ENCODE measurements at regions not wholly inside any gene's neighbourhood (a gene's known extent, or its start where the extent isn't known, plus 50 kb on each side); places are given as distances from the start of the nearest gene placed in this dataset.
"Not testable (repeated sequence)": the region's sequence is repeated elsewhere in the genome, so short reads cannot be mapped to it uniquely, and the experiment has no call there.

DNA sequence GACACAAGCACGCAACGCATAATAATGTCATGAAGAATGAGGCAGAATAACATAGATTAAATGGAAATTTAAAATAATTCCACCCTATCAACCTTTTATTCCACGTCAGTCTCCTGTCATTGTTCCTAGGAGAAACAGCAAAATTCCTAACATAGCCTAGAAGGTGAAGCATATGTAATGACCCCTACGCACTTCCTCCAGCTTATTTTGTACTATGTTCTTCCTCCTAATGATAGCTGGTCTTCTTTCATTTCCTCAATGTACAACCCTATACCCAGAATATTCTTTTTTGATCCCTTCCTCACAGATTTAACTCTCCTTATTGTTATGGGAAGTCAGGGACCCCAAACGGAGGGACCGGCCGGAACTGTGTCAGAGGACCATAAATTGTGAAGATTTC, 122.0 kb upstream of the CARMIL1 start:
- Mint-ChIP-seq H3K4me1 (no peaks in the 10 kb centered on the region), H3K9me3 (peaks cover 56% of the 10 kb centered on the region), H3K36me3 (ENCODE audit: low read depth) (peaks cover 4% of the 10 kb centered on the region), H3K27me3 (ENCODE audit: insufficient read depth) (peaks cover 2% of the 10 kb centered on the region), H3K27ac (no peak overlapping the region), H3K4me3 (no peak overlapping the region)
- Histone ChIP-seq H3K9ac (ENCODE audit: extremely low read depth, low read length, poor library complexity, severe bottlenecking) (no peak overlapping the region), H3K9me3 (ENCODE audit: control insufficient read depth, low read length) (peaks cover 25% of the 10 kb centered on the region), H3K36me3 (ENCODE audit: control insufficient read depth, insufficient read depth, low read length) (no peaks in the 10 kb centered on the region), H3K4me1 (ENCODE audit: control insufficient read depth, insufficient read depth, low read length) (no peaks in the 10 kb centered on the region), H3K27me3 (ENCODE audit: control insufficient read depth, insufficient read depth, low read length, poor library complexity, severe bottlenecking) (no peaks in the 10 kb centered on the region), H3K4me3 (ENCODE audit: low read length) (no peak overlapping the region), H3K27ac (ENCODE audit: low read depth, low read length) (no peak overlapping the region)
- TF ChIP-seq, protein P1, sequence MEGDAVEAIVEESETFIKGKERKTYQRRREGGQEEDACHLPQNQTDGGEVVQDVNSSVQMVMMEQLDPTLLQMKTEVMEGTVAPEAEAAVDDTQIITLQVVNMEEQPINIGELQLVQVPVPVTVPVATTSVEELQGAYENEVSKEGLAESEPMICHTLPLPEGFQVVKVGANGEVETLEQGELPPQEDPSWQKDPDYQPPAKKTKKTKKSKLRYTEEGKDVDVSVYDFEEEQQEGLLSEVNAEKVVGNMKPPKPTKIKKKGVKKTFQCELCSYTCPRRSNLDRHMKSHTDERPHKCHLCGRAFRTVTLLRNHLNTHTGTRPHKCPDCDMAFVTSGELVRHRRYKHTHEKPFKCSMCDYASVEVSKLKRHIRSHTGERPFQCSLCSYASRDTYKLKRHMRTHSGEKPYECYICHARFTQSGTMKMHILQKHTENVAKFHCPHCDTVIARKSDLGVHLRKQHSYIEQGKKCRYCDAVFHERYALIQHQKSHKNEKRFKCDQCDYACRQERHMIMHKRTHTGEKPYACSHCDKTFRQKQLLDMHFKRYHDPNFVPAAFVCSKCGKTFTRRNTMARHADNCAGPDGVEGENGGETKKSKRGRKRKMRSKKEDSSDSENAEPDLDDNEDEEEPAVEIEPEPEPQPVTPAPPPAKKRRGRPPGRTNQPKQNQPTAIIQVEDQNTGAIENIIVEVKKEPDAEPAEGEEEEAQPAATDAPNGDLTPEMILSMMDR (conservative IDR thresholded peaks at IDR 0.05), result no peak
- no peak for DNase-seq
- WGBS, 2 experiments (ENCODE audit: insufficient coverage in 1 of 2, insufficient read length in 1 of 2), result 95 to 100% methylated on average over 2 to 7 of the region's 7 CpGs

DNA sequence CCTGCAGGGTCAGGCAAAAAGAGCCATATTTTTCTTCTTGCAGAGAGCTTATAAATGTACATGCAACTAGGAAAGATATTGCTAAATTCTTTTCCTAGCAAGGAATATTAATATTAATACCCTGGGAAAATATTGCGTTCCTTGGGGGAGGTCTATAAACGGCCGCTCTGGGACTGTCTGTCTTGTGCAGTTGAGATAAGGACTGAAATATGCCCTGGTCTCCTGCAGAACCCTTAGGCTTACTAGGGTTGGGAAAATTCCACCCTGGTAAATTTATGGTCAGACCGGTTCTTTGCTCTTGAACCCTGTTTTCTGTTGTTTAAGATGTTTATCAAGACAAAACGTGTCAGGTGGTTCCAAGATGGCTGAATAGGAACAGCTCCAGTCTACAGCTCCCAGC, 121.3 kb upstream of the CARMIL1 start:
- Histone ChIP-seq H3K27ac (ENCODE audit: low read depth, low read length) (no peak overlapping the region), H3K36me3 (ENCODE audit: control insufficient read depth, insufficient read depth, low read length) (no peaks in the 10 kb centered on the region), H3K27me3 (ENCODE audit: control insufficient read depth, insufficient read depth, low read length, poor library complexity, severe bottlenecking) (no peaks in the 10 kb centered on the region), H3K9ac (ENCODE audit: extremely low read depth, low read length, poor library complexity, severe bottlenecking) (no peak overlapping the region), H3K4me3 (ENCODE audit: low read length) (peak overlapping the region; percentile 12), H3K4me1 (ENCODE audit: control insufficient read depth, insufficient read depth, low read length) (no peaks in the 10 kb centered on the region), H3K9me3 (ENCODE audit: control insufficient read depth, low read length) (peaks cover 25% of the 10 kb centered on the region)
- WGBS, 2 experiments (ENCODE audit: insufficient coverage in 1 of 2, insufficient read length in 1 of 2), result 86 to 92% methylated on average over 2 to 5 of the region's 5 CpGs
- Mint-ChIP-seq H3K27ac (no peak overlapping the region), H3K4me3 (no peak overlapping the region), H3K36me3 (ENCODE audit: low read depth) (peaks cover 4% of the 10 kb centered on the region), H3K4me1 (no peaks in the 10 kb centered on the region), H3K27me3 (ENCODE audit: insufficient read depth) (peaks cover 2% of the 10 kb centered on the region), H3K9me3 (peaks cover 55% of the 10 kb centered on the region)
- no peak for DNase-seq
- TF ChIP-seq, protein P1 (conservative IDR thresholded peaks at IDR 0.05), result no peak

DNA sequence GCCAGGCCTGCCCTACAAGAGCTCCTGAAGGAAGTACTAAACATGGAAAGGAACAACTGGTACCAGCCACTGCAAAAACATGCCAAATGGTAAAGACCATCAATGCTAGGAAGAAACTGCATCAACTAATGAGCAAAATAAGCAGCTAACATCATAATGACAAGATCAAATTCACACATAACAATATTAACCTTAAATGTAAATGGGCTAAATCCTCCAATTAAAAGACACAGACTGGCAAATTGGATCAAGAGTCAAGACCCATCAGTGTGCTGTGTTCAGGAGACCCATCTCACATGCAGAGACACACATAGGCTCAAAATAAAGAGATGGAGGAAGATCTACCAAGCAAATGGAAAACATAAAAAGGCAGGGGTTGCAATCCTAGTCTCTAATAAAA, 119.0 kb upstream of the CARMIL1 start:
- not testable (repeated sequence) for H3K4me1 Mint-ChIP-seq; H3K9ac ChIP-seq (ENCODE audit: extremely low read depth, low read length, poor library complexity, severe bottlenecking); H3K36me3 Mint-ChIP-seq (ENCODE audit: low read depth); H3K4me3 ChIP-seq (ENCODE audit: low read length); H3K4me1 ChIP-seq (ENCODE audit: control insufficient read depth, insufficient read depth, low read length); H3K36me3 ChIP-seq (ENCODE audit: control insufficient read depth, insufficient read depth, low read length); H3K4me3 Mint-ChIP-seq; DNase-seq; H3K27ac Mint-ChIP-seq; H3K27ac ChIP-seq (ENCODE audit: low read depth, low read length); H3K27me3 ChIP-seq (ENCODE audit: control insufficient read depth, insufficient read depth, low read length, poor library complexity, severe bottlenecking); H3K27me3 Mint-ChIP-seq (ENCODE audit: insufficient read depth)
- H3K9me3 ChIP-seq (ENCODE audit: control insufficient read depth, low read length), result peaks cover 25% of the 10 kb centered on the region
- peaks cover 59% of the 10 kb centered on the region for H3K9me3 Mint-ChIP-seq

DNA sequence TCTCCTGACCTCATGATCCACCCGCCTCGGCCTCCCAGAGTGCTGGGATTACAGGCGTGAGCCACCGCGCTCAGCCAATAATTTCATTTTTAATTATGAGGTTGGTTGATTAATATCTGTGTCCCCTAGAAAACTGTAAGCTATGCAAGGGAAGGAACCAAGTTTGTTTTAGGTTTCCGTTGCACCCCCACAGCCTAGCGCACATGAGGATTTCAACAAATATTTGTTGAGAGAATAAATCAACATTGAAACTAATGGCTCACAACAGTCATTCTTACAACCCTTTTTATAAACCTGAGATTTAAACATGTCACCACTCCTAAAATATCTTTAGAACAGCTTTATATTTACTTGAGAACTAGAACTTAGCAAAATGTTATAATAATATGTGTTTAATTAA, 114.0 kb upstream of the CARMIL1 start:
- 93 to 100% methylated on average over 2 to 7 of the region's 7 CpGs for WGBS, 2 experiments (ENCODE audit: insufficient coverage in 1 of 2, insufficient read length in 1 of 2)
- DNase-seq, result no peak
- H3K27me3 Mint-ChIP-seq (ENCODE audit: insufficient read depth), result peaks cover 2% of the 10 kb centered on the region
- Histone ChIP-seq H3K27me3 (ENCODE audit: control insufficient read depth, insufficient read depth, low read length, poor library complexity, severe bottlenecking) (no peaks in the 10 kb centered on the region), H3K4me3 (ENCODE audit: low read length) (no peak overlapping the region), H3K27ac (ENCODE audit: low read depth, low read length) (no peak overlapping the region), H3K9ac (ENCODE audit: extremely low read depth, low read length, poor library complexity, severe bottlenecking) (no peak overlapping the region), H3K36me3 (ENCODE audit: control insufficient read depth, insufficient read depth, low read length) (no peaks in the 10 kb centered on the region), H3K9me3 (ENCODE audit: control insufficient read depth, low read length) (no peaks in the 10 kb centered on the region), H3K4me1 (ENCODE audit: control insufficient read depth, insufficient read depth, low read length) (no peaks in the 10 kb centered on the region)
- H3K4me3 Mint-ChIP-seq, result no peak overlapping the region
- no peaks in the 10 kb centered on the region for H3K36me3 Mint-ChIP-seq (ENCODE audit: low read depth)
- H3K4me1 Mint-ChIP-seq, result no peaks in the 10 kb centered on the region
- peaks cover 13% of the 10 kb centered on the region for H3K9me3 Mint-ChIP-seq
- TF ChIP-seq, protein P1 (conservative IDR thresholded peaks at IDR 0.05), result no peak
- no peak overlapping the region for H3K27ac Mint-ChIP-seq
